Endothelial cell of umbilical vein (primary cell): ENCODE measurements at regions not wholly inside any gene's neighbourhood (a gene's known extent, or its start where the extent isn't known, plus 50 kb on each side); places are given as distances from the start of the nearest gene placed in this dataset.

Source experiments
- CTCF ChIP-seq, 2 donors: IDR thresholded peaks; 1 replicate in 1 of 2; 2 replicates in 1 of 2; pipeline ENCODE4 v1.5.1; 2011; ENCODE audit warnings: low read length in 2 of 2, mild to moderate bottlenecking in 2 of 2, moderate library complexity in 2 of 2, control low read depth in 1 of 2, inconsistent platforms in 1 of 2, low read depth in 1 of 2; ENCODE audit not compliant: insufficient read depth in 1 of 2; ENCODE audit errors: extremely low read depth in 1 of 2
- POLR2AphosphoS5 ChIP-seq: IDR thresholded peaks from 2 replicates; pipeline ENCODE4 v1.6.1; 2012; ENCODE audit warnings: low read depth, mild to moderate bottlenecking, control low read depth, low read length, moderate library complexity; ENCODE audit not compliant: insufficient read depth

- no peak for TF ChIP-seq POLR2AphosphoS5
- no peak for TF ChIP-seq CTCF (IDR thresholded peaks at IDR 0.05; ENCODE audit: extremely low read depth in 1 of 2, insufficient read depth in 1 of 2, low read depth in 1 of 2, low read length in 2 of 2)
Observed at GRCh38 chr9:21729648-21730047, 72.8 kb upstream of the MTAP start.
